SU-DHL-6 (cell line): ENCODE measurements at regions not wholly inside any gene's neighbourhood (a gene's known extent, or its start where the extent isn't known, plus 50 kb on each side); places are given as distances from the start of the nearest gene placed in this dataset.

Experiments used
- EZH2phosphoT487 ChIP-seq: fragments of 200-600 bp; sonication (generic), shearing (Covaris generic); conservative IDR thresholded peaks from 2 replicates; pipeline ENCODE4 v1.6.1; 2018; ENCODE audit warnings: mild to moderate bottlenecking, antibody characterized with exemption, low read length, moderate library complexity, mixed read lengths
- TF ChIP-seq, protein P1 (sequence below): fragments of 200-600 bp; sonication (generic); IDR thresholded peaks from one replicate; pipeline ENCODE4 v1.5.1; 2017; ENCODE audit warnings: antibody characterized with exemption, mild to moderate bottlenecking, low read length, moderate library complexity; ENCODE audit not compliant: insufficient read depth, poor library complexity, severe bottlenecking

DNA sequence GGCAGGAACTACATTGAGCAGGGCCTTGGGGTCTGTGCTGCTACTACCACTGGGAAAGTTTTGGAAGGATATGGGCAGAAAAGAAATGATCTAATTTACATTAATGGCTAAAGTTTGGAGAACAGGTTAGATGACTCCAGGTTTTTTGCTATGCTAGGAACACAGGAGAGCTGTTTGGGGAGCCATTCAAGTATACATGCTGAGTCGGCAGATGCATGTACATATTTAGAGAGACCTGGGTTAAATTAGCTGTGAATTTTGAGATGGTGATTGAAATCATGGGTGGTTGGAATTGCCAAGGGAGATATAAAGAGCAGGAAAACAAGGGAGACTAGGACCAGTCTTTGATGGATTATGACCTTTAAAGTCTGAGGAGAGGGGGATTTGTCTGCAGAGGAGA is 113.1 kb upstream of the BACH2 start:
- TF ChIP-seq, protein P1, sequence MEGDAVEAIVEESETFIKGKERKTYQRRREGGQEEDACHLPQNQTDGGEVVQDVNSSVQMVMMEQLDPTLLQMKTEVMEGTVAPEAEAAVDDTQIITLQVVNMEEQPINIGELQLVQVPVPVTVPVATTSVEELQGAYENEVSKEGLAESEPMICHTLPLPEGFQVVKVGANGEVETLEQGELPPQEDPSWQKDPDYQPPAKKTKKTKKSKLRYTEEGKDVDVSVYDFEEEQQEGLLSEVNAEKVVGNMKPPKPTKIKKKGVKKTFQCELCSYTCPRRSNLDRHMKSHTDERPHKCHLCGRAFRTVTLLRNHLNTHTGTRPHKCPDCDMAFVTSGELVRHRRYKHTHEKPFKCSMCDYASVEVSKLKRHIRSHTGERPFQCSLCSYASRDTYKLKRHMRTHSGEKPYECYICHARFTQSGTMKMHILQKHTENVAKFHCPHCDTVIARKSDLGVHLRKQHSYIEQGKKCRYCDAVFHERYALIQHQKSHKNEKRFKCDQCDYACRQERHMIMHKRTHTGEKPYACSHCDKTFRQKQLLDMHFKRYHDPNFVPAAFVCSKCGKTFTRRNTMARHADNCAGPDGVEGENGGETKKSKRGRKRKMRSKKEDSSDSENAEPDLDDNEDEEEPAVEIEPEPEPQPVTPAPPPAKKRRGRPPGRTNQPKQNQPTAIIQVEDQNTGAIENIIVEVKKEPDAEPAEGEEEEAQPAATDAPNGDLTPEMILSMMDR = no peak
- no peak for TF ChIP-seq EZH2phosphoT487
